Liver (tissue), 3 donors: ENCODE measurements at regions not wholly inside any gene's neighbourhood (a gene's known extent, or its start where the extent isn't known, plus 50 kb on each side); places are given as distances from the start of the nearest gene placed in this dataset.

Experiments used
- EGR1 ChIP-seq, 2 donors: IDR thresholded peaks; 2 replicates each; pipeline ENCODE4 v1.6.1; 2016 to 2018; ENCODE audit warnings: antibody characterized with exemption in 2 of 2, low read depth in 2 of 2
- FOXA1 ChIP-seq: IDR thresholded peaks from 2 replicates; pipeline ENCODE4 v1.6.1; 2016; ENCODE audit warnings: antibody characterized with exemption
- GABPA ChIP-seq, 2 donors: IDR thresholded peaks in 1 of 2; conservative IDR thresholded peaks in 1 of 2; 2 replicates each; pipeline ENCODE4 v1.6.1; 2016; ENCODE audit warnings: antibody characterized with exemption in 2 of 2, mild to moderate bottlenecking in 1 of 2, moderate library complexity in 1 of 2
- JUND ChIP-seq, 2 donors: IDR thresholded peaks; 2 replicates each; pipeline ENCODE4 v1.6.1; 2016; ENCODE audit warnings: antibody characterized with exemption in 2 of 2
- RAD21 ChIP-seq, 2 donors: IDR thresholded peaks; 2 replicates each; pipeline ENCODE4 v1.6.1; 2016; ENCODE audit warnings: antibody characterized with exemption in 2 of 2, mild to moderate bottlenecking in 2 of 2
- RXRA ChIP-seq, 2 donors: IDR thresholded peaks; 2 replicates each; pipeline ENCODE4 v1.6.1; 2017 to 2018; ENCODE audit warnings: antibody characterized with exemption in 2 of 2, mild to moderate bottlenecking in 1 of 2
- SP1 ChIP-seq: IDR thresholded peaks from 2 replicates; pipeline ENCODE4 v1.6.1; 2018; ENCODE audit warnings: antibody characterized with exemption, mild to moderate bottlenecking
- YY1 ChIP-seq: IDR thresholded peaks from 2 replicates; pipeline ENCODE4 v1.6.1; 2016; ENCODE audit warnings: antibody characterized with exemption, mild to moderate bottlenecking
- TF ChIP-seq, protein P1 (sequence below): fragments of 150-350 bp; IDR thresholded peaks from 2 replicates; pipeline ENCODE4 v1.5.1; 2017; ENCODE audit warnings: improper control_type of control experiment, low read depth, low read length; ENCODE audit not compliant: missing input control
- TF ChIP-seq, protein P2 (sequence below): IDR thresholded peaks from 2 replicates; pipeline ENCODE4 v1.6.1; 2016; ENCODE audit warnings: antibody characterized with exemption
- TF ChIP-seq, protein P3 (sequence below): IDR thresholded peaks from 2 replicates; pipeline ENCODE4 v1.6.1; 2016; ENCODE audit warnings: antibody characterized with exemption
- TF ChIP-seq, protein P4 (sequence below): IDR thresholded peaks from 2 replicates; pipeline ENCODE4 v1.6.1; 2016; ENCODE audit warnings: antibody characterized with exemption, mild to moderate bottlenecking
- donor health status: healthy.
- donor health status: healthy.

DNA sequence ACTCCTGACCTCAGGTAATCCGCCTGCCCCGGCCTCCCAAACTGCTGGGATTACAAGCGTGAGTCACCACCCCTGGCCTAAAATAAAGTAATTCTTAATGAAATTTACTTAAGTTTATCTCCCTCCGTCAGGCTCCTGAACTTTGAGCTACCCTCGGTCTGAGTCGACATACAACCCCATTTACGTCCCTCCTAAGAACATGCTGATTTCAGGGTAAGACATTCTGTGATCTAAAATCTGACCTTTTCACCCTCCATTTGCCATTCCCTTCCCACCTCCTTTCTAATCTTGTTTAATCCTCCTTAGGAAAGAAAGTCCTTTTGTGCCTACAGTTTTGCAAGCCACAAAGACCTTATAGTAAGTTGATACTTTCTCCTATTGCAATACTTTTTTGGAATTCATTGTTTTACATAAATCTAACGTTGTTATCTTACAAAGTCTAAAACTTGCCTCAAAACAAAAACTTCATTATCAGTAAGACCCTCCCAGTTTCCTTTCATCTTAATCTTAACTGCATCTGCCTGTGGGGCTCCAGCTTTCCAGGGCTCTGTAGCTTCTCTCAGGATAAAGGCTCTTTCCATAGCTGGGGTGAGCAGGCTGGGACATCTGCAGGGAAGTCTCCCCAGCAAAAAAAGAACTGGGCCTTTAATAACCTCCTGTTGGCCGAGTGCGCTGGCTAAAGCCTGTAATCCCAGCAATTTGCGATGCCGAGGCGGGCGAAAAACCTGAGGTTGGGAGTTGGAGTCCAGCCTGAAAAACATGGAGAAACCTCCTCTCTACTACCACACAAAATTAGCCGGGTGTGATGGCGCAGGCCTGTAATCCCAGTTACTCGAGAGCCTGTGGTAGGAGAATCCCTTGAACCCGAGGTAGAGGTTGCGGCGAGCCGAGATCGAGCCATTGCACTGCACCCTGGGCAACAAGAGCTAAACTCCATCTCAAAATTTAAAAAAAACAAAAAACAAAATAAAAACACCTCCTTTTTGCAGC, 143.1 kb downstream of the ZNF737 start:
- TF ChIP-seq RAD21 (IDR thresholded peaks at IDR 0.05), result no peak
- TF ChIP-seq, protein P1, sequence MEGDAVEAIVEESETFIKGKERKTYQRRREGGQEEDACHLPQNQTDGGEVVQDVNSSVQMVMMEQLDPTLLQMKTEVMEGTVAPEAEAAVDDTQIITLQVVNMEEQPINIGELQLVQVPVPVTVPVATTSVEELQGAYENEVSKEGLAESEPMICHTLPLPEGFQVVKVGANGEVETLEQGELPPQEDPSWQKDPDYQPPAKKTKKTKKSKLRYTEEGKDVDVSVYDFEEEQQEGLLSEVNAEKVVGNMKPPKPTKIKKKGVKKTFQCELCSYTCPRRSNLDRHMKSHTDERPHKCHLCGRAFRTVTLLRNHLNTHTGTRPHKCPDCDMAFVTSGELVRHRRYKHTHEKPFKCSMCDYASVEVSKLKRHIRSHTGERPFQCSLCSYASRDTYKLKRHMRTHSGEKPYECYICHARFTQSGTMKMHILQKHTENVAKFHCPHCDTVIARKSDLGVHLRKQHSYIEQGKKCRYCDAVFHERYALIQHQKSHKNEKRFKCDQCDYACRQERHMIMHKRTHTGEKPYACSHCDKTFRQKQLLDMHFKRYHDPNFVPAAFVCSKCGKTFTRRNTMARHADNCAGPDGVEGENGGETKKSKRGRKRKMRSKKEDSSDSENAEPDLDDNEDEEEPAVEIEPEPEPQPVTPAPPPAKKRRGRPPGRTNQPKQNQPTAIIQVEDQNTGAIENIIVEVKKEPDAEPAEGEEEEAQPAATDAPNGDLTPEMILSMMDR, result no peak
- TF ChIP-seq GABPA (IDR thresholded peaks at IDR 0.05 in 1 of 2, conservative IDR thresholded peaks at IDR 0.05 in 1 of 2), result no peak
- TF ChIP-seq FOXA1, result no peak
- TF ChIP-seq, protein P2, sequence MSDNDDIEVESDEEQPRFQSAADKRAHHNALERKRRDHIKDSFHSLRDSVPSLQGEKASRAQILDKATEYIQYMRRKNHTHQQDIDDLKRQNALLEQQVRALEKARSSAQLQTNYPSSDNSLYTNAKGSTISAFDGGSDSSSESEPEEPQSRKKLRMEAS, result no peak
- TF ChIP-seq, protein P3, sequence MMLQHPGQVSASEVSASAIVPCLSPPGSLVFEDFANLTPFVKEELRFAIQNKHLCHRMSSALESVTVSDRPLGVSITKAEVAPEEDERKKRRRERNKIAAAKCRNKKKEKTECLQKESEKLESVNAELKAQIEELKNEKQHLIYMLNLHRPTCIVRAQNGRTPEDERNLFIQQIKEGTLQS, result no peak
- TF ChIP-seq YY1, result no peak
- TF ChIP-seq SP1, result no peak
- TF ChIP-seq RXRA (IDR thresholded peaks at IDR 0.05), result no peak
- TF ChIP-seq, protein P4, sequence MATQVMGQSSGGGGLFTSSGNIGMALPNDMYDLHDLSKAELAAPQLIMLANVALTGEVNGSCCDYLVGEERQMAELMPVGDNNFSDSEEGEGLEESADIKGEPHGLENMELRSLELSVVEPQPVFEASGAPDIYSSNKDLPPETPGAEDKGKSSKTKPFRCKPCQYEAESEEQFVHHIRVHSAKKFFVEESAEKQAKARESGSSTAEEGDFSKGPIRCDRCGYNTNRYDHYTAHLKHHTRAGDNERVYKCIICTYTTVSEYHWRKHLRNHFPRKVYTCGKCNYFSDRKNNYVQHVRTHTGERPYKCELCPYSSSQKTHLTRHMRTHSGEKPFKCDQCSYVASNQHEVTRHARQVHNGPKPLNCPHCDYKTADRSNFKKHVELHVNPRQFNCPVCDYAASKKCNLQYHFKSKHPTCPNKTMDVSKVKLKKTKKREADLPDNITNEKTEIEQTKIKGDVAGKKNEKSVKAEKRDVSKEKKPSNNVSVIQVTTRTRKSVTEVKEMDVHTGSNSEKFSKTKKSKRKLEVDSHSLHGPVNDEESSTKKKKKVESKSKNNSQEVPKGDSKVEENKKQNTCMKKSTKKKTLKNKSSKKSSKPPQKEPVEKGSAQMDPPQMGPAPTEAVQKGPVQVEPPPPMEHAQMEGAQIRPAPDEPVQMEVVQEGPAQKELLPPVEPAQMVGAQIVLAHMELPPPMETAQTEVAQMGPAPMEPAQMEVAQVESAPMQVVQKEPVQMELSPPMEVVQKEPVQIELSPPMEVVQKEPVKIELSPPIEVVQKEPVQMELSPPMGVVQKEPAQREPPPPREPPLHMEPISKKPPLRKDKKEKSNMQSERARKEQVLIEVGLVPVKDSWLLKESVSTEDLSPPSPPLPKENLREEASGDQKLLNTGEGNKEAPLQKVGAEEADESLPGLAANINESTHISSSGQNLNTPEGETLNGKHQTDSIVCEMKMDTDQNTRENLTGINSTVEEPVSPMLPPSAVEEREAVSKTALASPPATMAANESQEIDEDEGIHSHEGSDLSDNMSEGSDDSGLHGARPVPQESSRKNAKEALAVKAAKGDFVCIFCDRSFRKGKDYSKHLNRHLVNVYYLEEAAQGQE, result no peak
- TF ChIP-seq EGR1 (IDR thresholded peaks at IDR 0.05; ENCODE audit: low read depth in 2 of 2), result no peak
- TF ChIP-seq JUND (IDR thresholded peaks at IDR 0.05), result no peak
